ENCODE measurements at regions not wholly inside any gene's neighbourhood (a gene's known extent, or its start where the extent isn't known, plus 50 kb on each side); places are given as distances from the start of the nearest gene placed in this dataset.

GRCh38 chr2:172323256-172323655, 104.1 kb upstream of the ITGA6 start:
- DNase-seq (ENCODE audit: low read depth in 3 of 3, low spot score in 2 of 3), result no peak

DNA sequence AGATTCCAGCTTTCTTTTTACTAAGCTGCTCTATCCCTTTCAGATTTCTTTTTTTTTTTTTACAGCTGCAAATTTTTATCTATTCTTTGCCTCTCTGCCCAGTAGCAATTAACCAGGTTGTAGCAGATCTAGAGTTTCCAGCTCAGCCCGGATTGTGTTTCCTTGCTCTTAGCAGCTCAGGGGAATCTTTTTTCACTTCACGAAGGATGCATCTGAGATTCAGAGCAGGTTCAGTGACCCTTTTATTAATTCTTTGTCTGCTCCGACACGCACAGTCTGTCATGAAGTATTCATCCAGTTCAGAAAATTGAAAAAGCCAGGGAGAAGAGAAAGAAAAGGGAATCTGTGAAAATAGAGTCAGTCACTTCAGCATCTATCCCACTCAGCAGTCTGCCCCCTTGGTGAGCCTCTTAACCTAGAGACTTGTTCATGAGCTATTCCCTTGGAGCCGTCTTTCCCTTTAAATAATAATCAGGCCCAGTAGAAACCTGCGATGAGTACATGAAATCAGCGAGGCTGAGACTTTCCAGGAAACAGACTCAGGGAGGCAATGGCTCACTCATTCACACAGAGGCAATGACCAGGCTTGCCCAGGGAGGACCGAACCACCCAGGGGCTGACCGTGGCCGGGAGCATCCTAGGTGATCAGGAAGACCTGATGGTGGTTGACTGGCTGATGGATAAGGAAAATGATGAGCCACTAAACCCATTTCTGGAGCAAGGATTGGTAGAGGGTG, 103.4 kb upstream of the ITGA6 start:
- DNase-seq (ENCODE audit: low read depth in 3 of 3, low spot score in 2 of 3), result no peak

DNA sequence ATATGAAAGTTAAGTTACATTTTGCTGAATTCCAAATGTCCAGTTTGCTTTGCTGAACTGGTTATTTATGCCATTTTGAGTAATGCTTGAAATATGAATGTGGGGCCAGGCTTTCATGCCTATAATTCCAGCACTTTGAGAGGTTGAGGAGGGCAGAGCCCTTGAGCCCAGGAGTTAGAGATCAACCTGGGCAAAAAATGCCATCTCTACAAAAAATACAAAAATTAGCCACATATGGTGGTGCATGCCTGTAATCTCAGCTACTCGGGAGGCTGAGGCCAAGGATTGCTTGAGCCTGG, 101.2 kb upstream of the ITGA6 start:
- no peak for DNase-seq (ENCODE audit: low read depth in 3 of 3, low spot score in 2 of 3)

- no peak for DNase-seq (ENCODE audit: low read depth in 3 of 3, low spot score in 2 of 3)
These were observed 99.1 kb upstream of the ITGA6 start for GRCh38 chr2:172328103-172328841.

DNA sequence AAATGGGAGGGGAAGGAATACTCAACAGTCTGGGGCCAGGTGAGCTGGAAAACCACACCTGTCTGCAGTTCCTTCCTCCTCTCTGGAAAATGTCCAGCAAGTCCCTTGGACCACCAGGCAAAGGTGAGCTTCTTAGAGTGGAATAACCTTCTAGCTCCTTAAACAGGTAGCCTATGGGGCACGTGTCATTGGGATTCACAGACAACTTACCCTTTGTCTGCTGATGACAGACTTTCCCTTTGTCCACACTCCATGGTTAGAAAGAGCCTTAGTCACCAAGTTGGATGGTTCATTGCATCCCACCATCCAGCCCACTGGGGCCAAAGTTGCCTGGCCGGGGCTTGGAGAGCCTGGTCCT, 98.0 kb upstream of the ITGA6 start:
- DNase-seq (ENCODE audit: low read depth in 3 of 3, low spot score in 2 of 3), result no peak

DNA sequence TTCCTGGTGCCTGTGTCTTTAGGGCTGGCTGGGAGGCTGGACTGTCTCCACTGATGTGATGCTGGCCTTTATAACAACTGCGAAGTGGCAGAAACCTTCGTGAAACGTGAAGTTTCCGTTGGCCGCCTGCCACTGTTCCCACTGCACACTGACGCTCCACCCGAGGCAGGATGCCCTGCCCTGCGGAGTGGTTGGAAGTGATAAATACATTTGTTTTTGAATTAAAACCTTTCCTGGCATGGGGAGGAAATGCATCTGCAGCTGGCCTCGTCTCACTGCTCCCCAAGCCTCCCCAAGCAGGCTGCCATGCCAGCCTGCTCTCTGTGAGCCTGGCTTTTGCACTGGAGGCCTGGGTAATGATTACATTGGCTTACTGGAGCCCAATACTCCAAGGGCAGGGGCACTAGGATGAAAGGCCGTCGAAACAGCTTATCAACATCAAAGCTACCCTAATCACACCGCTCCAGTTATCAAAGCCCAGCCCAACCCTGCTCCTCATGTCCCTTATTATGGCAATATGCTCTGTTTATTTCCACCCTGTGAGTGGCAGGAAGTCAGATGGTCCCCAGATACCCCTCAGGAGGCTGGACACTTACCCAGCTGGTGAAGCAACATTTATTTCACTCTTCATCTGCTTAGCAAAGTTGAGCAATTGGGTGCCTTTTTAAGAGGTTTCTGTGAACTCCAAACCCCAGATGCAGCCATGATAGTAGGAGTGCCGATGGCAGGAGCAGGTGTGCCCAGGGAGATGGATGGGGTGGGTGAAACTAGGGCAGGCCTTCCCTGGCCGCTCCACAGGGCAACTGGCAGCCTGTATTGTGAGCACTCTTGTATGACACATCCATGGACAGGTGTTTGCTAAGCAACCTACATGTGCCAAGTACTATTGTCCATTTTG, 97.4 kb upstream of the ITGA6 start:
- DNase-seq (ENCODE audit: low read depth in 3 of 3, low spot score in 2 of 3), result no peak

GRCh38 chr2:172332507-172332906, 94.9 kb upstream of the ITGA6 start:
- DNase-seq (ENCODE audit: low read depth in 3 of 3, low spot score in 2 of 3), result no peak

DNA sequence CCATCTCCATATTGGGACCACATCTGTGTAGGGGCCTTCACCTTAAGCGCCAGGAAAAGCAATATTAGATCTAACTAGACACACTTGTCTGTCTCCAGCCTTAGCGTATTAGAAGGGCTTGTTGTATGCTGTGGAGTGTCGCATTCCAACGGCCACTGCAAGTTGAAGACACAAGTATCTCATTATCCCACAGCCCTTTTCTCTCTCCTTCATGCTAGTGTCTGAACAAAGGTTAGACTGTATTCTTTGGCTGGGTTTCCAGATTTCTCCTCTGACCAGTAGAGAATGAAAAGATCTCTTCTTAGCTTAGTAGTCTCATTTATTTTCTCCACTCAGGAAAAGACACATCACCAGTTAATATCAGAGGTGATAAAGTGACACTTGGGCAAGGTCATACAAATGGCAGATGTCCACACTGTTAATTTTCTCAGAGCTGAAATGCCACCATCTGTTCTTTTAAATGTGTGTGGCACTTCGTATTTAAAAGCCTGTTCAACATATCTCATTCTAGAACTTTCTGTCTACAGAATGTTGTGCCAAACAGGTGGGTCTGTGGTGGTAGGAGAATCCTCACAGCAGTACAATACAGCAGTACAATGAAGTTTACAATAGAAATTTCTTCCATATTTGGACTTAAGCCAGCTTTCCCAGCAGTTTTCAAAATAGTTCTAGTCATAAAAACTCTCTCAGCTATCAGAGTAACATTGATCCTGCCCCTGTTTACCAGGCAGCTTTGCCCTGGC, 94.0 kb upstream of the ITGA6 start:
- no peak for DNase-seq (ENCODE audit: low read depth in 3 of 3, low spot score in 2 of 3)

DNA sequence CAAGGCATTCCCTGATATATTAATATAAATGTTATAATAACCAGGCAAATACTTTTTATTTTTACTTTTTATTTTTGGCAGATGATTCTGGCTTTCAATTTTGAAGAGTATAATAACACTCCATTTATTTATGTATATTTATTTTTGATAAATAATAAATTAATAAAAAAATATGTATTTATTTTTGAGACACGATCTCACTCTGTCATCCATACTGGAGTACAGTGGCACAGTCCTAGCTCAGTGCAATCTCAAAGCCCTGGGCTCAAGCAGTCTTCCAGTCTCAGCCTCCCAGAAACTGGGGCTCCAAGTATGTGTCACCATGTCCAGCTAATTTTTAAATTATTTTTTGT, 93.4 kb upstream of the ITGA6 start:
- no peak for DNase-seq (ENCODE audit: low read depth in 3 of 3, low spot score in 2 of 3)

DNA sequence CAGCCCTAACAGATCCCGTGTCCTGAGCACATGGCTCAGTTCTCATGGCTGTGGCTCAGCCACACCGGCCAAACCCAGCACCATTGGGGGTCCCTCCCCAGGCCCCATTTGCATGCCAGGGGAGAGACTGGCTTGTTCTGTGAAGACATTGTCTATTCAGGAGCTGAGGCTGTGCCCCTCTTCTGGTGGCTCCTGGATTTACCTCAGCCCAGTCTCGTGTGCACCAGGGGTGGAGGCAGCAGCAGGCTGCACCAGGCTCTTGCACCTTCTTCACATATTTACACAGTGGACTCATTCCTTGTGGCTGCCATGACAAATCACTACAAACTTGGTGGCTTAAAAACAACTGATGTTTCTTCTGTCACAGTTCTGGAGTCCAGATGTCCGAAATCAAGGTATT, 92.4 kb upstream of the ITGA6 start:
- DNase-seq (ENCODE audit: low read depth in 3 of 3, low spot score in 2 of 3), result no peak

DNA sequence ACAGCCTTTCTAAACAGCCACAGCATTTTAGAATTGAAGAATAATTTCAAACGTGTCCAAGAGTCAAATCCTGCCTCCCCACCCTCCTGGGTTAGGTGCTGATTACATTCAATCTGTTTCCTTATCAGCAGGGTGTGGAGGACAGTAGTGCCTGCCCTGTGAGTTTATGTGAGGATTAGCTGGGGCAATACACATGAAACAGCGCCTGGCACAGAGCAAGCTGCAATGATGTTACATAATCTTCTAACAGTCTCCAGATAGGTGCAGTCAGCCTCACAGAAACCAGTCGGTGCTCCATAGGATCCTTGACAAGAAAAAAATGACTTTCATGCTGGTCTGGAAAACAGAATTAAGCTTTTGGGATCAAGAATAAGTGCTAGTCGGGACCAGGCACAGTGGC, 91.7 kb upstream of the ITGA6 start:
- DNase-seq (ENCODE audit: low read depth in 3 of 3, low spot score in 2 of 3), result no peak

GRCh38 chr2:172336681-172337080, 90.7 kb upstream of the ITGA6 start:
- no peak for DNase-seq (ENCODE audit: low read depth in 3 of 3, low spot score in 2 of 3)

GRCh38 chr2:172339371-172340010, 87.9 kb upstream of the ITGA6 start:
- no peak for DNase-seq (ENCODE audit: low read depth in 3 of 3, low spot score in 2 of 3)

DNA sequence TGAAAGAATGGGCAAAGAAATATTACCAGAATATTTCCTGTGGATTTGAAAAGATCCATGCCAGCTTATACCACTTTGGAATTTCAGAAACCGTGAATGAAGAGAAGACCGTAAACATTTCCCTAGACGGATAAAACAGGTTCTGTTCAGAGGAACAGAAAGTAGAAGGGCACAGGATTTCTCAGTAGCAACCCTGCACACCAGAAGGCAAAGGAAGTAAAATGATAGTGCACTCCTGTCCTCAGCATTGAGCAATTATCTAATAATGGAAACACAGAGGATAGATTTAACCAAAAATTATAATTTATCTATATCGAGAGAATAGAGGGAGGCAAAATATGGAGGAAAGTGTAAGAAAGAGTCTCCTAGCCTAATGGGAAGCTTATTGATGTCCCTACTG, 87.0 kb upstream of the ITGA6 start:
- no peak for DNase-seq (ENCODE audit: low read depth in 3 of 3, low spot score in 2 of 3)

DNA sequence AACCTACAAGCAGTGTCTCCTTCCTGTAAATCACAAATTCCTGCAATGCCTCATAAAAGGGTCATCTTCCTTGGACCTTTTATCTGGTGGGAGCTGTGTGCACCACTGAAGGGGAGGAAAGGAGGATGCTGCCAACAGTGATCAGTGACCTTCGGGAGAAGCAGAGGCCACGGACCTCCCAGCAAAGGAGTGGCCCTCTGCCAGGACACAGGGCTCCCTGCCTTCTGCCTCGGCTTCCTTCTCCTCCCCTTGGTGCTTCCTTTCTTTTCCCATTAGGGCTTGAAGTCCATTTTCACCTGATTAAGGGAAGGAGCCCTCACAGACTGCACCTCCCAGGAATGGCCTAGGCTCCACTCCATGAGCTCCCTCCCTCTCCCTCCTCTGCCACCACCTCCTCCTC, 85.3 kb upstream of the ITGA6 start:
- no peak for DNase-seq (ENCODE audit: low read depth in 3 of 3, low spot score in 2 of 3)

GRCh38 chr2:172342611-172343010, 84.8 kb upstream of the ITGA6 start:
- DNase-seq (ENCODE audit: low read depth in 3 of 3, low spot score in 2 of 3), result no peak

GRCh38 chr2:172344159-172344558, 83.2 kb upstream of the ITGA6 start:
- no peak for DNase-seq (ENCODE audit: low read depth in 3 of 3, low spot score in 2 of 3)

GRCh38 chr2:172345956-172346555, 81.3 kb upstream of the ITGA6 start:
- no peak for DNase-seq (ENCODE audit: low read depth in 3 of 3, low spot score in 2 of 3)

DNA sequence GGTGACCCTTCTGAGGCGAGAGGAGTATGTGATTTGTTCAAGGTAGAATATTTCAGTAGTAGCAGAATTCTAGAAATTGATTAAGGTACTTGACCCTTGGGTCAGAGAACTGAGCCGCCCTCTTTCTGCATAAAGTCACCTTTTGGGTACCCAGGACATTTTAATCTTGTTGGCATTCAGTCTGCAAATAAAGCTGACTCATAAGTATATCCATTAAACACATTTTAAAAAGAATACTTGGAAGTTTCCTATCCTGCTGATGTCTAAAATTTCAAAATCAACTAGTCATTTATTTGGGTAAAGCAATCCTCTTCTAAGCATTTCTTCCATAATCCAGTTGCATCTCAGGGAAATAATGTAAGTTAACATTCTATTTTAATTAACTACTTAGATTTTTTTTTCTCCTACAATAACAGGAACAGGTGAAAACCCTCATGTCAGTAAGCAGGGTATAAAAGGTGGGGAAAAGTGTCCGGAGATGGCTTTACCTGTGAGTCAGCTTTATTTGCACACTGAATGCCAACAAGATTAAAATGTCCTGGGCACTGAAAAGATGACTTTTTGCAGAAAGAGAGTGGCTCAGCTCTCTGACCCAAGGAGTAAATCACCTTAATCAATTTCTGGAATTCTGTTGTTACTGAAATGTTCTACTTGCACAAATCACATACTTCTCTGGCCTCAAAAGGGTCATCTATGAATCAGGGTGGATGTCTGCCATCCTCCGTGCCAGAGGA, 78.7 kb upstream of the ITGA6 start:
- DNase-seq (ENCODE audit: low read depth in 3 of 3, low spot score in 2 of 3), result no peak

Measured in right renal cortex interstitium (tissue), 3 donors.